Stimulated activated naive B cell treated with anti-CD40 and anti-IgM and Interleukin-4, amounts not matched to agents 10 μg/mL and 1 μg/mL and 100 μg/mL, for 72 hours (primary cell): ENCODE measurements at regions not wholly inside any gene's neighbourhood (a gene's known extent, or its start where the extent isn't known, plus 50 kb on each side); places are given as distances from the start of the nearest gene placed in this dataset.
"Not testable (repeated sequence)": the region's sequence is repeated elsewhere in the genome, so short reads cannot be mapped to it uniquely, and the experiment has no call there.

Source experiments
- ATAC-seq, 2 donors: fragments of 150-1000 bp; cut with Tn5 transposase; replicated peaks; 2 replicates each; pipeline ENCODE4 v1.10.0; 2021; ENCODE audit warnings: moderate library complexity in 1 of 2
- DNase-seq: peaks from one replicate; pipeline ENCODE4 v3.0.0; 2021
- H3K27ac Mint-ChIP-seq: one replicate; pipeline ENCODE4 v1.8.0; 2022; ENCODE audit warnings: mild to moderate bottlenecking, mixed read lengths
- H3K27me3 Mint-ChIP-seq, 2 donors: one replicate each; pipeline ENCODE4 v1.8.0; 2022; ENCODE audit warnings: mixed read lengths in 2 of 2
- H3K36me3 Mint-ChIP-seq, 2 donors: one replicate each; pipeline ENCODE4 v1.8.0; 2022; ENCODE audit warnings: mixed read lengths in 2 of 2, mild to moderate bottlenecking in 1 of 2
- H3K4me1 Mint-ChIP-seq, 2 donors: one replicate each; pipeline ENCODE4 v1.8.0; 2022; ENCODE audit warnings: mixed read lengths in 2 of 2, mild to moderate bottlenecking in 1 of 2
- H3K4me3 Mint-ChIP-seq, 2 donors: one replicate each; pipeline ENCODE4 v1.8.0; 2022; ENCODE audit warnings: mild to moderate bottlenecking in 2 of 2, mixed read lengths in 2 of 2, moderate library complexity in 1 of 2
- H3K9me3 Mint-ChIP-seq, 2 donors: one replicate each; pipeline ENCODE4 v1.8.0; 2022; ENCODE audit warnings: mixed read lengths in 2 of 2, mild to moderate bottlenecking in 1 of 2

GRCh38 chr4:106801386-106801785, 234.7 kb downstream of the DKK2 start:
- no peaks in the 10 kb centered on the region for H3K27me3 Mint-ChIP-seq
- H3K9me3 Mint-ChIP-seq = no peaks in the 10 kb centered on the region
- ATAC-seq = no peak
- H3K27ac Mint-ChIP-seq = no peak overlapping the region
- DNase-seq = no peak
- H3K36me3 Mint-ChIP-seq = no peaks in the 10 kb centered on the region
- H3K4me3 Mint-ChIP-seq = no peak overlapping the region
- H3K4me1 Mint-ChIP-seq = no peaks in the 10 kb centered on the region

- ATAC-seq (no peak), DNase-seq (no peak)
- no peaks in the 10 kb centered on the region for H3K36me3 Mint-ChIP-seq
- H3K27me3 Mint-ChIP-seq = no peaks in the 10 kb centered on the region
- H3K4me1 Mint-ChIP-seq = no peaks in the 10 kb centered on the region
- no peak overlapping the region for H3K27ac Mint-ChIP-seq
- no peaks in the 10 kb centered on the region for H3K9me3 Mint-ChIP-seq
- no peak overlapping the region for H3K4me3 Mint-ChIP-seq
These were observed 239.2 kb downstream of the DKK2 start for GRCh38 chr4:106796876-106797275.

GRCh38 chr4:106795326-106795725, 240.8 kb downstream of the DKK2 start:
- DNase-seq (no peak), ATAC-seq (no peak)
- H3K27ac Mint-ChIP-seq = no peak overlapping the region
- no peaks in the 10 kb centered on the region for H3K9me3 Mint-ChIP-seq
- H3K36me3 Mint-ChIP-seq = no peaks in the 10 kb centered on the region
- H3K4me3 Mint-ChIP-seq = no peak overlapping the region
- H3K27me3 Mint-ChIP-seq = no peaks in the 10 kb centered on the region
- no peaks in the 10 kb centered on the region for H3K4me1 Mint-ChIP-seq

GRCh38 chr4:106793933-106794332, 242.2 kb downstream of the DKK2 start:
- Mint-ChIP-seq H3K4me1 (no peaks in the 10 kb centered on the region), H3K27ac (no peak overlapping the region), H3K9me3 (peaks cover 1 to 3% of the 10 kb centered on the region in 2 donors), H3K4me3 (no peak overlapping the region), H3K27me3 (no peaks in the 10 kb centered on the region), H3K36me3 (no peaks in the 10 kb centered on the region)
- no peak for ATAC-seq
- no peak for DNase-seq

GRCh38 chr4:106775636-106776035, 260.5 kb downstream of the DKK2 start:
- Mint-ChIP-seq H3K4me1 (no peaks in the 10 kb centered on the region), H3K27ac (no peak overlapping the region), H3K27me3 (no peaks in the 10 kb centered on the region), H3K9me3 (peaks cover 3 to 12% of the 10 kb centered on the region in 2 donors), H3K36me3 (no peaks in the 10 kb centered on the region), H3K4me3 (no peak overlapping the region)
- DNase-seq = no peak
- no peak for ATAC-seq

GRCh38 chr4:106774055-106774454, 262.1 kb downstream of the DKK2 start:
- not testable (repeated sequence) for H3K27me3 Mint-ChIP-seq, H3K27ac Mint-ChIP-seq, H3K36me3 Mint-ChIP-seq, H3K4me1 Mint-ChIP-seq, H3K4me3 Mint-ChIP-seq, DNase-seq, ATAC-seq
- H3K9me3 Mint-ChIP-seq = peaks cover 5 to 11% of the 10 kb centered on the region in 2 donors

- Mint-ChIP-seq H3K27ac (no peak overlapping the region), H3K4me1 (no peaks in the 10 kb centered on the region), H3K4me3 (no peak overlapping the region), H3K9me3 (peaks cover 5 to 9% of the 10 kb centered on the region in 2 donors), H3K36me3 (no peaks in the 10 kb centered on the region), H3K27me3 (no peaks in the 10 kb centered on the region)
- DNase-seq (no peak), ATAC-seq (no peak)
These were observed 262.8 kb downstream of the DKK2 start for GRCh38 chr4:106773076-106773905.

GRCh38 chr4:106767991-106768390, 268.1 kb downstream of the DKK2 start:
- DNase-seq = no peak
- Mint-ChIP-seq H3K36me3 (no peaks in the 10 kb centered on the region), H3K27me3 (no peaks in the 10 kb centered on the region), H3K4me3 (no peak overlapping the region), H3K9me3 (peaks cover 5 to 6% of the 10 kb centered on the region in 2 donors), H3K4me1 (no peaks in the 10 kb centered on the region), H3K27ac (no peak overlapping the region)
- ATAC-seq = no peak

- no peak overlapping the region for H3K27ac Mint-ChIP-seq
- DNase-seq = no peak
- H3K4me1 Mint-ChIP-seq = no peaks in the 10 kb centered on the region
These were observed 269.6 kb downstream of the DKK2 start for GRCh38 chr4:106766519-106766918.

GRCh38 chr4:106764774-106765173, 271.3 kb downstream of the DKK2 start:
- H3K36me3 Mint-ChIP-seq = no peaks in the 10 kb centered on the region
- no peak overlapping the region for H3K27ac Mint-ChIP-seq
- DNase-seq (no peak), ATAC-seq (no peak)
- peaks cover 3 to 5% of the 10 kb centered on the region in 2 donors for H3K9me3 Mint-ChIP-seq
- no peaks in the 10 kb centered on the region for H3K4me1 Mint-ChIP-seq
- H3K27me3 Mint-ChIP-seq = no peaks in the 10 kb centered on the region
- no peak overlapping the region for H3K4me3 Mint-ChIP-seq

More at GRCh38 chr4:106766519-106766918, 269.6 kb downstream of the DKK2 start:
- H3K27me3 Mint-ChIP-seq = no peaks in the 10 kb centered on the region
- H3K36me3 Mint-ChIP-seq = no peaks in the 10 kb centered on the region
- no peak for ATAC-seq
- peaks cover 3 to 5% of the 10 kb centered on the region in 2 donors for H3K9me3 Mint-ChIP-seq
- no peak overlapping the region for H3K4me3 Mint-ChIP-seq

- no peaks in the 10 kb centered on the region for H3K27me3 Mint-ChIP-seq
- no peaks in the 10 kb centered on the region for H3K36me3 Mint-ChIP-seq
- peaks cover 0 to 2% of the 10 kb centered on the region in 2 donors for H3K9me3 Mint-ChIP-seq
- no peak for ATAC-seq
- H3K27ac Mint-ChIP-seq = no peak overlapping the region
- H3K4me1 Mint-ChIP-seq = no peaks in the 10 kb centered on the region
- no peak overlapping the region for H3K4me3 Mint-ChIP-seq
- no peak for DNase-seq
These were observed 273.3 kb downstream of the DKK2 start for GRCh38 chr4:106762666-106763443.

- H3K27ac Mint-ChIP-seq = no peak overlapping the region
- H3K4me3 Mint-ChIP-seq = no peak overlapping the region
- DNase-seq (no peak), ATAC-seq (no peak)
- H3K27me3 Mint-ChIP-seq = no peaks in the 10 kb centered on the region
- peaks cover 0 to under 1% of the 10 kb centered on the region in 2 donors for H3K9me3 Mint-ChIP-seq
- no peaks in the 10 kb centered on the region for H3K4me1 Mint-ChIP-seq
- H3K36me3 Mint-ChIP-seq = no peaks in the 10 kb centered on the region
These were observed 282.7 kb downstream of the DKK2 start for GRCh38 chr4:106753426-106753825.

- ATAC-seq (no peak), DNase-seq (no peak)
- Mint-ChIP-seq H3K27me3 (no peaks in the 10 kb centered on the region), H3K4me3 (no peak overlapping the region), H3K9me3 (peaks cover 4% of the 10 kb centered on the region in 2 donors), H3K4me1 (no peaks in the 10 kb centered on the region), H3K36me3 (no peaks in the 10 kb centered on the region), H3K27ac (no peak overlapping the region)
These were observed 289.7 kb downstream of the DKK2 start for GRCh38 chr4:106746451-106746850.

GRCh38 chr4:106738121-106738520, 298.0 kb downstream of the DKK2 start:
- no peak overlapping the region for H3K27ac Mint-ChIP-seq
- DNase-seq (no peak), ATAC-seq (no peak)
- H3K9me3 Mint-ChIP-seq = peaks cover 0 to 2% of the 10 kb centered on the region in 2 donors
- no peaks in the 10 kb centered on the region for H3K36me3 Mint-ChIP-seq
- no peaks in the 10 kb centered on the region for H3K27me3 Mint-ChIP-seq
- H3K4me3 Mint-ChIP-seq = no peak overlapping the region
- H3K4me1 Mint-ChIP-seq = no peaks in the 10 kb centered on the region

- H3K4me1 Mint-ChIP-seq = no peaks in the 10 kb centered on the region
- no peak overlapping the region for H3K4me3 Mint-ChIP-seq
- ATAC-seq (peak in 1 of 2 donors; percentile 14), DNase-seq (no peak)
- H3K27ac Mint-ChIP-seq = no peak overlapping the region
- H3K27me3 Mint-ChIP-seq = no peaks in the 10 kb centered on the region
- peaks cover 1% of the 10 kb centered on the region in 2 donors for H3K9me3 Mint-ChIP-seq
- no peaks in the 10 kb centered on the region for H3K36me3 Mint-ChIP-seq
These were observed 317.6 kb downstream of the DKK2 start for GRCh38 chr4:106718548-106718947.
